GM23338 (cell line): ENCODE measurements at regions not wholly inside any gene's neighbourhood (a gene's known extent, or its start where the extent isn't known, plus 50 kb on each side); places are given as distances from the start of the nearest gene placed in this dataset.
A peak's percentile ranks its signal among the peaks of the same experiment; 100 is the strongest.

ENCODE experiments used
- ATAC-seq: fragments of 200-7000 bp; cut with Tn5 transposase; 3 replicates; pipeline ENCODE4 v1.9.1; 2020
- DNase-seq: peaks from one replicate; pipeline ENCODE4 v3.0.0-alpha.2; 2015; ENCODE audit warnings: low spot score
- H2AFZ ChIP-seq: fragments of 200-600 bp; sonication (generic); 2 replicates; pipeline ENCODE4 v1.8.0; 2016; ENCODE audit warnings: antibody characterized with exemption, mild to moderate bottlenecking, moderate library complexity
- H3F3A ChIP-seq: fragments of 200-600 bp; sonication (generic); replicated peaks from 2 replicates; pipeline ENCODE4 v1.8.0; 2017; ENCODE audit warnings: antibody characterized with exemption, mixed run types, low read depth
- H3K27ac ChIP-seq: fragments of 200-600 bp; sonication (generic); 2 replicates; pipeline ENCODE4 v1.6.1; 2016; ENCODE audit warnings: low read depth
- H3K27me3 ChIP-seq: fragments of 200-600 bp; sonication (generic); 2 replicates; pipeline ENCODE4 v1.8.0; 2016; ENCODE audit warnings: mild to moderate bottlenecking, mixed run types, moderate library complexity; ENCODE audit not compliant: insufficient read depth
- H3K36me3 ChIP-seq: fragments of 200-600 bp; sonication (generic); 2 replicates; pipeline ENCODE4 v1.8.0; 2016; ENCODE audit warnings: mild to moderate bottlenecking; ENCODE audit not compliant: insufficient read depth
- H3K4me1 ChIP-seq: fragments of 200-600 bp; sonication (generic); 2 replicates; pipeline ENCODE4 v1.8.0; 2016; ENCODE audit warnings: mild to moderate bottlenecking, moderate library complexity; ENCODE audit not compliant: insufficient read depth
- H3K4me2 ChIP-seq: fragments of 200-600 bp; sonication (generic); 2 replicates; pipeline ENCODE4 v1.7.1; 2017; ENCODE audit warnings: mixed run types
- H3K4me3 ChIP-seq: fragments of 200-600 bp; sonication (generic); 2 replicates; pipeline ENCODE4 v1.6.1; 2016; ENCODE audit warnings: mixed run types
- H3K79me2 ChIP-seq: fragments of 200-600 bp; sonication (generic); replicated peaks from 2 replicates; pipeline ENCODE4 v1.8.0; 2017; ENCODE audit warnings: mild to moderate bottlenecking; ENCODE audit not compliant: insufficient read depth
- H3K9me2 ChIP-seq: fragments of 200-600 bp; sonication (generic); 2 replicates; pipeline ENCODE4 v1.8.0; 2017; ENCODE audit not compliant: insufficient read depth
- H4K20me1 ChIP-seq: fragments of 200-600 bp; sonication (generic); replicated peaks from 2 replicates; pipeline ENCODE4 v1.8.0; 2017; ENCODE audit warnings: mild to moderate bottlenecking; ENCODE audit not compliant: insufficient read depth
- H3K27ac Mint-ChIP-seq: 2 replicates; pipeline ENCODE4 v1.8.0; 2020; ENCODE audit warnings: inconsistent platforms, mild to moderate bottlenecking, moderate library complexity, mixed read lengths
- H3K27me3 Mint-ChIP-seq: 3 replicates; pipeline ENCODE4 v1.8.0; 2022; ENCODE audit warnings: low read depth, mild to moderate bottlenecking, moderate library complexity, mixed read lengths, inconsistent platforms; ENCODE audit not compliant: insufficient read depth, poor library complexity
- H3K36me3 Mint-ChIP-seq: 3 replicates; pipeline ENCODE4 v1.8.0; 2021; ENCODE audit warnings: low read depth, mild to moderate bottlenecking, inconsistent platforms, moderate library complexity, mixed read lengths
- H3K4me1 Mint-ChIP-seq: 3 replicates; pipeline ENCODE4 v1.8.0; 2020; ENCODE audit warnings: mild to moderate bottlenecking, inconsistent platforms, mixed read lengths
- H3K4me3 Mint-ChIP-seq: 3 replicates; pipeline ENCODE4 v1.8.0; 2021; ENCODE audit warnings: moderate library complexity, mild to moderate bottlenecking, inconsistent platforms, mixed read lengths
- H3K9me3 Mint-ChIP-seq: 3 replicates; pipeline ENCODE4 v1.8.0; 2020; ENCODE audit warnings: moderate library complexity, mild to moderate bottlenecking, inconsistent platforms, mixed read lengths
- CREB1 ChIP-seq: fragments of 250-450 bp; sonication (Bioruptor Pico); IDR thresholded peaks from 2 replicates; pipeline ENCODE4 v1.5.0; 2020; ENCODE audit warnings: low read depth, mild to moderate bottlenecking, moderate library complexity
- CTCF ChIP-seq, 2 experiments: fragments of 200-600 bp in 1 of 2; sonication (generic) in 1 of 2; conservative IDR thresholded peaks; 2 replicates each; pipeline versions ENCODE4 v1.5.1 to v1.6.1; 2016 to 2017; ENCODE audit warnings: antibody characterized with exemption in 2 of 2, low read depth in 2 of 2, mild to moderate bottlenecking in 2 of 2, moderate library complexity in 1 of 2
- EZH2 ChIP-seq: fragments of 200-600 bp; sonication (generic); IDR thresholded peaks from one replicate; pipeline ENCODE4 v1.8.0; 2017; ENCODE audit warnings: antibody characterized with exemption, mild to moderate bottlenecking, low read depth; ENCODE audit not compliant: unreplicated experiment
- JUNB ChIP-seq: IDR thresholded peaks from one replicate; pipeline ENCODE4 v1.6.1; 2016; ENCODE audit warnings: antibody characterized with exemption; ENCODE audit not compliant: unreplicated experiment
- NANOG ChIP-seq: IDR thresholded peaks from 2 replicates; pipeline ENCODE4 v1.6.1; 2016; ENCODE audit warnings: antibody characterized with exemption, borderline replicate concordance
- ZNF114 ChIP-seq: fragments of 250-450 bp; sonication (Bioruptor Pico); IDR thresholded peaks from 2 replicates; pipeline ENCODE4 v1.5.0; 2020; ENCODE audit warnings: mild to moderate bottlenecking, moderate library complexity
- ZNF331 ChIP-seq: fragments of 250-450 bp; sonication (Bioruptor Pico); IDR thresholded peaks from 2 replicates; pipeline ENCODE4 v1.5.0; 2020; ENCODE audit warnings: low read depth, mild to moderate bottlenecking, moderate library complexity
- ZNF462 ChIP-seq: fragments of 250-450 bp; sonication (Bioruptor Pico); IDR thresholded peaks from 2 replicates; pipeline ENCODE4 v1.5.0; 2020; ENCODE audit warnings: mild to moderate bottlenecking, moderate library complexity

GRCh38 chr2:103594823-103595222 is 833.0 kb downstream of the TMEM182 start:
- H3K27ac Mint-ChIP-seq = no peak overlapping the region
- ATAC-seq = no peak

GRCh38 chr2:103605071-103605780 is 843.4 kb downstream of the TMEM182 start:
- Histone ChIP-seq H3K79me2 (no peaks in the 10 kb centered on the region), H3K27ac (no peak overlapping the region), H4K20me1 (no peaks in the 10 kb centered on the region), H2AFZ (no peak overlapping the region), H3F3A (no peaks in the 10 kb centered on the region), H3K4me3 (no peak overlapping the region), H3K9me2 (no peaks in the 10 kb centered on the region), H3K27me3 (no peaks in the 10 kb centered on the region), H3K4me2 (no peak overlapping the region), H3K4me1 (no peaks in the 10 kb centered on the region), H3K36me3 (no peaks in the 10 kb centered on the region; the same call in 1 of the 2 replicates)
- Mint-ChIP-seq H3K4me3 (no peak overlapping the region), H3K27ac (no peak overlapping the region), H3K27me3 (no peaks in the 10 kb centered on the region), H3K9me3 (peaks cover 21% of the 10 kb centered on the region), H3K4me1 (peaks cover 3% of the 10 kb centered on the region; the same call in 2 of the 3 replicates), H3K36me3 (peaks cover 22% of the 10 kb centered on the region; the same call in 2 of the 3 replicates)
- DNase-seq (no peak), ATAC-seq (no peak)
- TF ChIP-seq NANOG = no peak
- TF ChIP-seq ZNF331 (CRISPR knock-in tag) = no peak
- TF ChIP-seq EZH2 = no peak
- TF ChIP-seq CTCF (conservative IDR thresholded peaks at IDR 0.05; ENCODE audit: low read depth in 2 of 2) = no peak
- TF ChIP-seq CREB1 (CRISPR knock-in tag) = no peak
- no peak for TF ChIP-seq ZNF462 (CRISPR knock-in tag)

More at GRCh38 chr2:103594823-103595222, 833.0 kb downstream of the TMEM182 start:
- peaks cover 4% of the 10 kb centered on the region; the same call in 1 of the 2 replicates for H3K9me2 ChIP-seq
- H3F3A ChIP-seq = no peaks in the 10 kb centered on the region
- Mint-ChIP-seq H3K36me3 (peaks cover 44% of the 10 kb centered on the region), H3K9me3 (peaks cover 49% of the 10 kb centered on the region), H3K4me3 (no peak overlapping the region), H3K4me1 (no peaks in the 10 kb centered on the region), H3K27me3 (peaks cover 4% of the 10 kb centered on the region)
- peak; percentile 9 for DNase-seq
- H4K20me1 ChIP-seq = no peaks in the 10 kb centered on the region
- H3K4me2 ChIP-seq = no peak overlapping the region
- H3K36me3 ChIP-seq = no peaks in the 10 kb centered on the region
- H3K4me3 ChIP-seq = no peak overlapping the region
- no peaks in the 10 kb centered on the region for H3K4me1 ChIP-seq
- no peaks in the 10 kb centered on the region for H3K79me2 ChIP-seq
- H3K27ac ChIP-seq = no peak overlapping the region
- H3K27me3 ChIP-seq = no peaks in the 10 kb centered on the region
- H2AFZ ChIP-seq = no peak overlapping the region
- TF ChIP-seq JUNB (no peak), CTCF (conservative IDR thresholded peaks at IDR 0.05; ENCODE audit: low read depth in 2 of 2) (peak; percentile 16 to 58; a peak in 3 of 4 replicates), ZNF114 (CRISPR knock-in tag) (no peak)
